Lung (tissue), 11 donors: ENCODE measurements at regions not wholly inside any gene's neighbourhood (a gene's known extent, or its start where the extent isn't known, plus 50 kb on each side); places are given as distances from the start of the nearest gene placed in this dataset.

Source experiments
- ATAC-seq: fragments of 200-7000 bp; cut with Tn5 transposase; one replicate; pipeline ENCODE4 v1.9.1; 2020; ENCODE audit warnings: moderate number of reproducible peaks; ENCODE audit not compliant: insufficient read depth, low FRiP score
- DNase-seq, 3 donors: peaks; one replicate each; pipeline ENCODE4 v3.0.0-alpha.2; 2013 to 2017
- H3K27ac ChIP-seq, 2 donors: one replicate each; pipeline ENCODE4 v1.5.1; 2013; ENCODE audit warnings: mild to moderate bottlenecking in 2 of 2, moderate library complexity in 2 of 2, control low read depth in 1 of 2, inconsistent platforms in 1 of 2, low read depth in 1 of 2, low read length in 1 of 2
- H3K27me3 ChIP-seq, 3 donors: one replicate each; pipeline ENCODE4 v1.5.1; 2013; ENCODE audit warnings: low read length in 2 of 3; ENCODE audit not compliant: control insufficient read depth in 3 of 3, insufficient read depth in 3 of 3
- H3K36me3 ChIP-seq, 4 donors: one replicate each; pipeline ENCODE4 v1.5.1; 2013; ENCODE audit warnings: low read length in 4 of 4, mild to moderate bottlenecking in 1 of 4, moderate library complexity in 1 of 4; ENCODE audit not compliant: control insufficient read depth in 4 of 4, insufficient read depth in 4 of 4
- H3K4me1 ChIP-seq, 5 donors: one replicate each; pipeline ENCODE4 v1.5.1; 2013; ENCODE audit warnings: low read length in 5 of 5, mild to moderate bottlenecking in 2 of 5, moderate library complexity in 1 of 5; ENCODE audit not compliant: control insufficient read depth in 5 of 5, insufficient read depth in 5 of 5
- H3K4me3 ChIP-seq: one replicate; pipeline ENCODE4 v1.5.1; 2013; ENCODE audit warnings: mild to moderate bottlenecking, control low read depth, moderate library complexity
- H3K9ac ChIP-seq, 2 donors: one replicate each; pipeline ENCODE4 v1.5.1; 2013; ENCODE audit warnings: low read length in 2 of 2, control low read depth in 1 of 2; ENCODE audit not compliant: insufficient read depth in 1 of 2
- H3K9me3 ChIP-seq, 4 donors: one replicate each; pipeline ENCODE4 v1.5.1; 2013; ENCODE audit warnings: low read length in 3 of 4, mild to moderate bottlenecking in 1 of 4, moderate library complexity in 1 of 4; ENCODE audit not compliant: control insufficient read depth in 4 of 4, insufficient read depth in 3 of 4
- CTCF ChIP-seq: IDR thresholded peaks from 2 replicates; pipeline ENCODE4 v1.5.1; 2012; ENCODE audit warnings: mild to moderate bottlenecking; ENCODE audit errors: control extremely low read depth, extremely low read depth
- WGBS, 2 donors: extraction: QIAGEN DNeasy Blood & Tissue Kit; methylation state at CpG; one replicate each; pipeline ENCODE4 v1.1.7; 2013; 5-methylcytosine and 5-hydroxymethylcytosine counted together
- donor health status: control.
- donor health status: control.
- donor health status: Bipolar disorder and iron deficiency.
- donor health status: healthy.
- donor health status: DM: yes; HTN: yes; CAD: no.

GRCh38 chr2:185484602-185485001 is 254.0 kb upstream of the FSIP2 start:
- Histone ChIP-seq H3K4me3 (no peak overlapping the region), H3K36me3 (no peaks in the 10 kb centered on the region), H3K27ac (no peak overlapping the region), H3K9ac (no peak overlapping the region), H3K4me1 (no peaks in the 10 kb centered on the region), H3K27me3 (no peaks in the 10 kb centered on the region), H3K9me3 (no peaks in the 10 kb centered on the region)
- no peak for TF ChIP-seq CTCF
- WGBS, 2 donors = 94 to 100% methylated on average over 1 of the region's 1 CpG
- DNase-seq = no peak
- ATAC-seq = no peak

DNA sequence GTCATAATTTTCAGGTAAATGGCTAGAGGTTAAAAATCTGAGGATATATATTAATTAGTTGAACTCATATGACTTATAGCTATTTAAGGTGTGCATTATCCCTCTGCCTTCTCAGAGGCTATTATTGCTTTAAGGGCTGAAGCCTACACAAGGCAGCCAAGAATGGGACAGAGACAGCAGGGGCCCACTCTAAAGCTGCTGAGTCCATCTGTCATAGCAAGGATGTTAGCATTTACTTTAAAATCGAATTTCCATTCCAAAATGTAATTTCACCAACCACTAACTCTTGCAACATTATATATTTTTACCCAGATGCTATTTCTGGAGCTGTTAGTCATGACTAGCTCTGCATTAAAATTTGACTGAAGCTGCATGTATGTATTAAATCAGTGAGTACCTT is 236.3 kb upstream of the FSIP2 start:
- no peak overlapping the region for H3K27ac ChIP-seq
- H3K4me3 ChIP-seq = no peak overlapping the region
- peaks cover 0 to 5% (median under 1%) of the 10 kb centered on the region in 4 donors for H3K9me3 ChIP-seq
- DNase-seq (no peak), ATAC-seq (no peak)
- H3K27me3 ChIP-seq = no peaks in the 10 kb centered on the region
- no peaks in the 10 kb centered on the region for H3K36me3 ChIP-seq
- H3K4me1 ChIP-seq = no peaks in the 10 kb centered on the region
- no peak for TF ChIP-seq CTCF
- no peak overlapping the region for H3K9ac ChIP-seq
- WGBS, 2 donors = 25 to 48% methylated on average over 1 of the region's 1 CpG

DNA sequence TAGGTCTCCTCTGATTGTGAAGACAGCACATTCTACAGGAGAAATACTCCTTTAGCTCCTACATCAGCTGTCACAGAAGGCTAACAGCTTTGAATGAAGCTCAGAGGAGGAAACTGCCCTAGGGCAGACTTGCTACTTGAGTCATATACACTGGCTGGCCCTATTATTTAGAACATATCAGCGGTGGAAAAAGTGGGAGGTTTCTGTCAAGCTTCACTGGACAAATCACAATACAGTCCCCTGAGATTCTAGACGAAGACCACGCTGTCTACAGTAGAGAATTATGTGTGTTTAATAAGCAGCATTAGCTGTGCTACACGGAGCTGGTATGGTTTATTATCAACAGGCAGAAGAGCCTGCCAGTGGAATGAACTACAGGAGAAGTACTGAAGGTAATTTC is 230.9 kb upstream of the FSIP2 start:
- Histone ChIP-seq H3K27ac (no peak overlapping the region), H3K9me3 (peaks cover 0 to 16% (median 5%) of the 10 kb centered on the region in 4 donors), H3K9ac (no peak overlapping the region), H3K4me3 (no peak overlapping the region), H3K36me3 (no peaks in the 10 kb centered on the region), H3K27me3 (no peaks in the 10 kb centered on the region), H3K4me1 (no peaks in the 10 kb centered on the region)
- WGBS, 2 donors = 74 to 82% methylated on average over 4 of the region's 4 CpGs
- no peak for TF ChIP-seq CTCF
- DNase-seq (no peak), ATAC-seq (no peak)

- Histone ChIP-seq H3K27ac (no peak overlapping the region), H3K9ac (no peak overlapping the region), H3K27me3 (no peaks in the 10 kb centered on the region), H3K36me3 (no peaks in the 10 kb centered on the region), H3K4me3 (no peak overlapping the region), H3K9me3 (peaks cover 0 to 16% (median 3%) of the 10 kb centered on the region in 4 donors), H3K4me1 (no peaks in the 10 kb centered on the region)
- 89% methylated on average over 3 of the region's 3 CpGs for WGBS, 2 donors
- DNase-seq (no peak), ATAC-seq (no peak)
- no peak for TF ChIP-seq CTCF
Observed at GRCh38 chr2:185510060-185510459, 228.5 kb upstream of the FSIP2 start.
